ENCODE measurements at regions not wholly inside any gene's neighbourhood (a gene's known extent, or its start where the extent isn't known, plus 50 kb on each side); places are given as distances from the start of the nearest gene placed in this dataset.
A peak's percentile ranks its signal among the peaks of the same experiment; 100 is the strongest.

DNA sequence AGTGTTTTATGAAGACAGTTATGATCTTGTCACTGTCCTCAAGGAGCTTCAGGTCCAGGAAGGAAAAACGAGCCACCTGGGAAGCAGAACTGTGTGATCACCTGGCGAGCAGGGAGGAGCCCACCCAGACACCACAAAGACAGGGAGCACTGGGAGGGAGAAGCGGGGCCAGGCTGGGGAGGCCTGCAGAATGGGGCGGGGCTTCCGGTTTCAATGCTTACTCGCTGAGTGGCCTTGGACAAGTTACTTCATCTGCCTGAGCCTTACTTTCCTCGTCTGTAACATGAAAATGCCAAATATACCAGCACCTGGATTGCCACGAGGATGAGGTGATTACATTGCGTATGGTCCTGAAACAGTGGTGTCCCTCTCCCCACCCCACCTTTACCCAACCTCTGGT lies 227.5 kb downstream of the ANKRD30B start (continued):
- TF ChIP-seq, protein P1, sequence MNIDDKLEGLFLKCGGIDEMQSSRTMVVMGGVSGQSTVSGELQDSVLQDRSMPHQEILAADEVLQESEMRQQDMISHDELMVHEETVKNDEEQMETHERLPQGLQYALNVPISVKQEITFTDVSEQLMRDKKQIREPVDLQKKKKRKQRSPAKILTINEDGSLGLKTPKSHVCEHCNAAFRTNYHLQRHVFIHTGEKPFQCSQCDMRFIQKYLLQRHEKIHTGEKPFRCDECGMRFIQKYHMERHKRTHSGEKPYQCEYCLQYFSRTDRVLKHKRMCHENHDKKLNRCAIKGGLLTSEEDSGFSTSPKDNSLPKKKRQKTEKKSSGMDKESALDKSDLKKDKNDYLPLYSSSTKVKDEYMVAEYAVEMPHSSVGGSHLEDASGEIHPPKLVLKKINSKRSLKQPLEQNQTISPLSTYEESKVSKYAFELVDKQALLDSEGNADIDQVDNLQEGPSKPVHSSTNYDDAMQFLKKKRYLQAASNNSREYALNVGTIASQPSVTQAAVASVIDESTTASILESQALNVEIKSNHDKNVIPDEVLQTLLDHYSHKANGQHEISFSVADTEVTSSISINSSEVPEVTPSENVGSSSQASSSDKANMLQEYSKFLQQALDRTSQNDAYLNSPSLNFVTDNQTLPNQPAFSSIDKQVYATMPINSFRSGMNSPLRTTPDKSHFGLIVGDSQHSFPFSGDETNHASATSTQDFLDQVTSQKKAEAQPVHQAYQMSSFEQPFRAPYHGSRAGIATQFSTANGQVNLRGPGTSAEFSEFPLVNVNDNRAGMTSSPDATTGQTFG (tag by site-specific recombination; IDR thresholded peaks at IDR 0.05; ENCODE audit: borderline replicate concordance) = no peak
- TF ChIP-seq ZNF76 (tag by site-specific recombination; IDR thresholded peaks at IDR 0.05; ENCODE audit: borderline replicate concordance, low read depth) = no peak

DNA sequence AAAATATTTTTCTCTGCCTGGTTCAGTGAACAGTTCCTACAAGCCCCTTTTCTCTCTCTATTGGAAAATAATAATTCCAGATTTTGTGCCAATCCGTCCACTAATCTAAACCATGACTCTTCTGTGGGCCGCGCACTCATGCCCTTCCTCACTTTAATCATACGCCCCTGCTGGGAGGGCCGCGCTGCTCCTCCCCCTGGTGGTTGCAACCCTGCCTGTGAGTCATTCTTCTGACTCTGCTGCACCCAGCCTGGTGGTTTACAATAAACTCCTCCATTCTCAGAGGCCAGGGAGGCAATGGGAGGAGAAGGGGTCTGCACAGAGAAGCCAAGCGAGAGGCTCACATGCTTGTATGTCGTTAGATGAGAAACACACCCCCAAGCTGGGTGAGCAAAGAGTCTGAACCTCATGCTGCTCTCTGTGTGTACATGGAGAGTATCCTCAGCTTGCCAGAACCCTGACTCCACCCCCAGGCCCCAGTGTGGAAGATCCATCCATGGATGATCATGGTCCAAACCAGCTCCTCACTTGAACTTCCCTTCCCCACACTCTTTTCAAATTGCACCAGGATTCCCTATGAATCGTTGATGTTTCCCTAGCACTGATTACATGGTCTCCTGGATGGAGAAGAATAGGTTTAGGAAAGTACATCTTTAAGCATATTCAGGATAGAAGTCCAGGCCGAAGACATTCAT lies 228.9 kb downstream of the ANKRD30B start:
- TF ChIP-seq YY1 (tag by site-specific recombination; IDR thresholded peaks at IDR 0.05) (no peak), ZNF341 (tag by site-specific recombination; IDR thresholded peaks at IDR 0.05; ENCODE audit: low read depth) (peak; percentile 60), ZNF404 (tag by site-specific recombination; IDR thresholded peaks at IDR 0.05) (no peak), SP2 (tag by site-specific recombination; IDR thresholded peaks at IDR 0.05) (no peak), ZFP41 (tag by site-specific recombination; IDR thresholded peaks at IDR 0.05; ENCODE audit: borderline replicate concordance) (no peak), ZNF654 (tag by site-specific recombination; IDR thresholded peaks at IDR 0.05; ENCODE audit: low read depth) (no peak), ZFHX2 (tag by site-specific recombination; conservative IDR thresholded peaks at IDR 0.05) (0 out of 2 replicates have a peak, but pooled peaks have one; percentile 12), SP3 (tag by site-specific recombination; IDR thresholded peaks at IDR 0.05) (0 out of 2 replicates have a peak, but pooled peaks have one; percentile 18), GLIS2 (tag by site-specific recombination; IDR thresholded peaks at IDR 0.05) (peak; percentile 45)
- TF ChIP-seq, protein P2, sequence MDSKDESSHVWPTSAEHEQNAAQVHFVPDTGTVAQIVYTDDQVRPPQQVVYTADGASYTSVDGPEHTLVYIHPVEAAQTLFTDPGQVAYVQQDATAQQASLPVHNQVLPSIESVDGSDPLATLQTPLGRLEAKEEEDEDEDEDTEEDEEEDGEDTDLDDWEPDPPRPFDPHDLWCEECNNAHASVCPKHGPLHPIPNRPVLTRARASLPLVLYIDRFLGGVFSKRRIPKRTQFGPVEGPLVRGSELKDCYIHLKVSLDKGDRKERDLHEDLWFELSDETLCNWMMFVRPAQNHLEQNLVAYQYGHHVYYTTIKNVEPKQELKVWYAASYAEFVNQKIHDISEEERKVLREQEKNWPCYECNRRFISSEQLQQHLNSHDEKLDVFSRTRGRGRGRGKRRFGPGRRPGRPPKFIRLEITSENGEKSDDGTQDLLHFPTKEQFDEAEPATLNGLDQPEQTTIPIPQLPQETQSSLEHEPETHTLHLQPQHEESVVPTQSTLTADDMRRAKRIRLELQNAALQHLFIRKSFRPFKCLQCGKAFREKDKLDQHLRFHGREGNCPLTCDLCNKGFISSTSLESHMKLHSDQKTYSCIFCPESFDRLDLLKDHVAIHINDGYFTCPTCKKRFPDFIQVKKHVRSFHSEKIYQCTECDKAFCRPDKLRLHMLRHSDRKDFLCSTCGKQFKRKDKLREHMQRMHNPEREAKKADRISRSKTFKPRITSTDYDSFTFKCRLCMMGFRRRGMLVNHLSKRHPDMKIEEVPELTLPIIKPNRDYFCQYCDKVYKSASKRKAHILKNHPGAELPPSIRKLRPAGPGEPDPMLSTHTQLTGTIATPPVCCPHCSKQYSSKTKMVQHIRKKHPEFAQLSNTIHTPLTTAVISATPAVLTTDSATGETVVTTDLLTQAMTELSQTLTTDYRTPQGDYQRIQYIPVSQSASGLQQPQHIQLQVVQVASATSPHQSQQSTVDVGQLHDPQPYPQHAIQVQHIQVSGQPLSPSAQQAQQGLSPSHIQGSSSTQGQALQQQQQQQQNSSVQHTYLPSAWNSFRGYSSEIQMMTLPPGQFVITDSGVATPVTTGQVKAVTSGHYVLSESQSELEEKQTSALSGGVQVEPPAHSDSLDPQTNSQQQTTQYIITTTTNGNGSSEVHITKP (tag by site-specific recombination; IDR thresholded peaks at IDR 0.05) = peak; percentile 84
- Histone ChIP-seq H3K9me3 (ENCODE audit: control insufficient read depth, insufficient read depth, low read depth, low read length) (no peaks in the 10 kb centered on the region), H3K4me3 (ENCODE audit: low read depth, low read length) (no peak overlapping the region), H3K36me3 (ENCODE audit: control insufficient read depth in 2 of 2, insufficient read depth in 1 of 2, low read length in 2 of 2) (no peaks in the 10 kb centered on the region), H3K4me1 (ENCODE audit: control insufficient read depth, insufficient read depth, low read length) (no peaks in the 10 kb centered on the region), H3K27ac (ENCODE audit: extremely low read depth, low read depth, low read length) (no peak overlapping the region)
- CTCF ChIA-PET = interaction anchor here (0.8 to 1.3 kb wide), 3 partner anchors 13 to 50 kb away, joined by 3 to 5 read pairs (median 3); no protein-coding TSS in a partner anchor
- POLR2A ChIA-PET = no interaction called here

DNA sequence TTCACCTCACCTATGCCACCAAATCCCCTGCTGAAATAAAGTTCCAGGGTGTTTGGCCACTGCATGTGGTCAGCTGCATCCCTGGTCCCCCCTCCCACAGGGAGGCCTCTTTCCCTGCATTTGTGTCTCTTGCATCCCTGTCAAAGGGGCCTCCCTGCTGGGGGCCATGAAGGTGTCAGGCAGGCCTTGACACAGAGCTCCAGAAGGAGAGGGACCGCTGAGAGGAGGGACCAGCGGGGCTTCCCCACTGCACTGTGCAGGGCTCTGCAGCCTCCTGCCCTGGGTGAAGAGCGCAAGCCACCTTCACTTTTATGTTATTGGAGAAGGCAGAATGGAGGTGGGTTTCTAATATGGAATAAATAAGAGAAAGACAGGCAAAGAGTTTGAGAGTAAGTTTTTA lies 230.2 kb downstream of the ANKRD30B start:
- H3K36me3 ChIP-seq (ENCODE audit: control insufficient read depth in 2 of 2, insufficient read depth in 1 of 2, low read length in 2 of 2) = no peaks in the 10 kb centered on the region
- no peak overlapping the region for H3K4me3 ChIP-seq (ENCODE audit: low read depth, low read length)
- no peaks in the 10 kb centered on the region for H3K9me3 ChIP-seq (ENCODE audit: control insufficient read depth, insufficient read depth, low read depth, low read length)
- no peaks in the 10 kb centered on the region for H3K4me1 ChIP-seq (ENCODE audit: control insufficient read depth, insufficient read depth, low read length)
- no peak overlapping the region for H3K27ac ChIP-seq (ENCODE audit: extremely low read depth, low read depth, low read length)
- ChIA-PET CTCF (interaction anchor here (0.7 to 1.6 kb wide), 3 partner anchors 15 to 51 kb away, joined by 3 to 5 read pairs (median 3); no protein-coding TSS in a partner anchor), POLR2A (no interaction called here)
- TF ChIP-seq ZNF768 (tag by site-specific recombination; IDR thresholded peaks at IDR 0.05) (no peak), PRDM1 (tag by site-specific recombination; IDR thresholded peaks at IDR 0.05) (no peak), KLF9 (tag by site-specific recombination; IDR thresholded peaks at IDR 0.05; ENCODE audit: low read depth) (no peak), ZNF561 (tag by site-specific recombination; IDR thresholded peaks at IDR 0.05; ENCODE audit: borderline replicate concordance) (no peak), ZNF16 (tag by site-specific recombination; IDR thresholded peaks at IDR 0.05; ENCODE audit: low read depth) (no peak)
- TF ChIP-seq, protein P3, sequence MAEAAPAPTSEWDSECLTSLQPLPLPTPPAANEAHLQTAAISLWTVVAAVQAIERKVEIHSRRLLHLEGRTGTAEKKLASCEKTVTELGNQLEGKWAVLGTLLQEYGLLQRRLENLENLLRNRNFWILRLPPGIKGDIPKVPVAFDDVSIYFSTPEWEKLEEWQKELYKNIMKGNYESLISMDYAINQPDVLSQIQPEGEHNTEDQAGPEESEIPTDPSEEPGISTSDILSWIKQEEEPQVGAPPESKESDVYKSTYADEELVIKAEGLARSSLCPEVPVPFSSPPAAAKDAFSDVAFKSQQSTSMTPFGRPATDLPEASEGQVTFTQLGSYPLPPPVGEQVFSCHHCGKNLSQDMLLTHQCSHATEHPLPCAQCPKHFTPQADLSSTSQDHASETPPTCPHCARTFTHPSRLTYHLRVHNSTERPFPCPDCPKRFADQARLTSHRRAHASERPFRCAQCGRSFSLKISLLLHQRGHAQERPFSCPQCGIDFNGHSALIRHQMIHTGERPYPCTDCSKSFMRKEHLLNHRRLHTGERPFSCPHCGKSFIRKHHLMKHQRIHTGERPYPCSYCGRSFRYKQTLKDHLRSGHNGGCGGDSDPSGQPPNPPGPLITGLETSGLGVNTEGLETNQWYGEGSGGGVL (tag by site-specific recombination; IDR thresholded peaks at IDR 0.05) = no peak
- TF ChIP-seq, protein P4, sequence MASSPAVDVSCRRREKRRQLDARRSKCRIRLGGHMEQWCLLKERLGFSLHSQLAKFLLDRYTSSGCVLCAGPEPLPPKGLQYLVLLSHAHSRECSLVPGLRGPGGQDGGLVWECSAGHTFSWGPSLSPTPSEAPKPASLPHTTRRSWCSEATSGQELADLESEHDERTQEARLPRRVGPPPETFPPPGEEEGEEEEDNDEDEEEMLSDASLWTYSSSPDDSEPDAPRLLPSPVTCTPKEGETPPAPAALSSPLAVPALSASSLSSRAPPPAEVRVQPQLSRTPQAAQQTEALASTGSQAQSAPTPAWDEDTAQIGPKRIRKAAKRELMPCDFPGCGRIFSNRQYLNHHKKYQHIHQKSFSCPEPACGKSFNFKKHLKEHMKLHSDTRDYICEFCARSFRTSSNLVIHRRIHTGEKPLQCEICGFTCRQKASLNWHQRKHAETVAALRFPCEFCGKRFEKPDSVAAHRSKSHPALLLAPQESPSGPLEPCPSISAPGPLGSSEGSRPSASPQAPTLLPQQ (tag by site-specific recombination; IDR thresholded peaks at IDR 0.05) = no peak
- TF ChIP-seq, protein P5, sequence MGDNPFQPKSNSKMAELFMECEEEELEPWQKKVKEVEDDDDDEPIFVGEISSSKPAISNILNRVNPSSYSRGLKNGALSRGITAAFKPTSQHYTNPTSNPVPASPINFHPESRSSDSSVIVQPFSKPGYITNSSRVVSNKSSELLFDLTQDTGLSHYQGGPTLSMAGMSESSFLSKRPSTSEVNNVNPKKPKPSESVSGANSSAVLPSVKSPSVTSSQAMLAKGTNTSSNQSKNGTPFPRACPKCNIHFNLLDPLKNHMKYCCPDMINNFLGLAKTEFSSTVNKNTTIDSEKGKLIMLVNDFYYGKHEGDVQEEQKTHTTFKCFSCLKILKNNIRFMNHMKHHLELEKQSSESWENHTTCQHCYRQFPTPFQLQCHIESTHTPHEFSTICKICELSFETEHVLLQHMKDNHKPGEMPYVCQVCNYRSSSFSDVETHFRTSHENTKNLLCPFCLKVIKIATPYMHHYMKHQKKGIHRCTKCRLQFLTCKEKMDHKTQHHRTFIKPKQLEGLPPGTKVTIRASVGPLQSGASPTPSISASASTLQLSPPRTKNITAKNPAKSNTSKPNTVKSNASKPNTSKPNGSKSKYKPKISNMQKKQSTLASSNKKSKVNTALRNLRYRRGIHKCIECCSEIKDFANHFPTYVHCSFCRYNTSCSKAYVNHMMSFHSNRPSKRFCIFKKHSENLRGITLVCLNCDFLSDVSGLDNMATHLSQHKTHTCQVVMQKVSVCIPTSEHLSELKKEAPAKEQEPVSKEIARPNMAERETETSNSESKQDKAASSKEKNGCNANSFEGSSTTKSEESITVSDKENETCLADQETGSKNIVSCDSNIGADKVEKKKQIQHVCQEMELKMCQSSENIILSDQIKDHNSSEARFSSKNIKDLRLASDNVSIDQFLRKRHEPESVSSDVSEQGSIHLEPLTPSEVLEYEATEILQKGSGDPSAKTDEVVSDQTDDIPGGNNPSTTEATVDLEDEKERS (tag by site-specific recombination; IDR thresholded peaks at IDR 0.05) = no peak
